ENCODE measurements at regions not wholly inside any gene's neighbourhood (a gene's known extent, or its start where the extent isn't known, plus 50 kb on each side); places are given as distances from the start of the nearest gene placed in this dataset.

DNA sequence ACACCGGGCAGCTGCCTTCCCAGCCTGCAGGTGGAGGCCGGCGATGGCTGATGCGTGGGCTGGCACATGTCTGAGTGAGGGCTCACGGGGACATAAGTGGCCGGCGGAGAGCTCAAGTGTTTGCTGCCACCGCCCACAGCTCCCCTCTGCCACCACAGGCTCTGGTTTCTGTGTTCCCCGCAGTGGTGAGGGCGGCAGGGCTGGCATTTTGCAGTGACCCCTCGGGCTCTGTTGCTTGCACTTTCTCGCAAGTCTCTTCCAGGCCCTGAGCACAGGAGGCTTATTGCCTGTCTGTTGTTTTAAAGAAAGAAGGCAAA lies 271.0 kb upstream of the RTL1 start:
- no peak for TF ChIP-seq TAF1 (IDR thresholded peaks at IDR 0.05; ENCODE audit: borderline replicate concordance, low read depth, low read length)
- no peak for TF ChIP-seq POLR2A (IDR thresholded peaks at IDR 0.05; ENCODE audit: low read depth, low read length)
- no peak for TF ChIP-seq POLR2AphosphoS5 (IDR thresholded peaks at IDR 0.05; ENCODE audit: low read depth, low read length)
- DNase-seq (ENCODE audit: insufficient read length): no peak
- no peak for FAIRE-seq

DNA sequence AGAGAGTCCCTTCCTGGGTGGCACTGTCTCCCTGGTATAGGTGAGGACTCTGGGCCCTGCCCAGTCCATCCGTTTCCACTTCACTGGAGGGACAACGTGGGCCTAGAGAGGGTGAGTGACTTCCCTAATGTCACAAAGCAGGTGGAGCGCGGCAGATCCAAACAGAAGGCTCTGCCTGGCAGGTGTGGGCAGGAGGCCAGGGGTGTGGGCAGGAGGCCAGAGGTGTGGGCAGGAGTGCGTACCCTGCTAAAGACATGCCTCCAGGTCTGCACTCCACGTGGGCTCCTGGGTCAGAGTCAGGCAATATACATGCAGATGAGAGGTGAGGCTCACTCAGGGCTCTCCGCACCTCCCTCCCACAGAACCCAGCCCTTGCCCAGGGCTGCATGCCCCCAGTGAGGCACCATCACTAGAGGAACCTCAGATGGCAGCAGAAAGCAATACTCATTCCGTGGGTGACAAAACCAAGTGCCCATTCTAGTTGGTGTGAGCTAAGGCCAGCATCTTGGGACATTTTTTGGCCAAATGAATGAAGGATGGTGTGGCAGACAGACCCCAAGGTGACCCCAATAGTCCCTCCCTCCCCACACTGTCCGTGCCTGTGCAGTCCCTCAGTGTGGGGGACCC lies 271.6 kb upstream of the RTL1 start:
- DNase-seq (ENCODE audit: insufficient read length) (no peak), FAIRE-seq (no peak)
- no peak for TF ChIP-seq POLR2A (IDR thresholded peaks at IDR 0.05; ENCODE audit: low read depth, low read length)
- no peak for TF ChIP-seq POLR2AphosphoS5 (IDR thresholded peaks at IDR 0.05; ENCODE audit: low read depth, low read length)
- TF ChIP-seq TAF1 (IDR thresholded peaks at IDR 0.05; ENCODE audit: borderline replicate concordance, low read depth, low read length): no peak

DNA sequence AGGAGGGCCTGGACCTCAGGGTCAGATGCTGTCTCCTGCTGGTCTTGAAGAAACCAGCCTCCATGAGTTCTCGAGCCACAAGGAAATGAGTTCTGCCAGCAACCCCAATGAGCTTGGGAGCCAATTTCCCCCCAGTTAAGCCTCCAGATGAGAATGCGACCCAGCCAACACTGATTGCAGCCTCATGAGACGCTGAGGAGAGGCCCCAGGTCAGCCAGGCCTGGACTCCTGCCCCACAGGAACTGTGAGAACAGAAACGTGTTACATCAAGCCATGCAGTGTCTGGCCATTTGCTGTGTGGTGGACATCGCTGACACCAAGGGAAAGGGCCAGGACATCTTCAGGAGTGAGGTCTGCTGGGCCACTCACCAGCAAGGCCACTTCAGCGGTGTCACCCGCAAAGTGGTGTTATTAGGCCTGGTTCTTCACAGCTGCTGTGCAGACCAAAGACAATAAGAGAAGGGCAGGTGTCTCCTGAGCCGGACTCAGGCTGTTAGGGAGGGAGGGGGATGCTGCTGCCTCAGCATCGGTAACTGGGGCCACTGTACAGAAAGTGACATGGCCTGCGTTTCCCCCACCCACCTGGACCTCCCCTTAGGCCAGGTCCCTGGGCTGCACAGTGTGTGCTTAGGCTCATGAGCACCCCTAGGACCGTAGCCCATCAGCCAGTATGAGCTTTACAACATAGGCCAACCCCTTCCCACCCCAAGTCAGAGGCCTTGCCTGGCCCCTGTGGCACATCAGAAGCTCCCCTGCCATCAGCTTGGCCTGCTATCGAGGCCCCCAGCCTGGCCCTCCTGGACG lies 272.4 kb upstream of the RTL1 start:
- TF ChIP-seq POLR2A (IDR thresholded peaks at IDR 0.05; ENCODE audit: low read depth, low read length) (no peak), TAF1 (IDR thresholded peaks at IDR 0.05; ENCODE audit: borderline replicate concordance, low read depth, low read length) (no peak), POLR2AphosphoS5 (IDR thresholded peaks at IDR 0.05; ENCODE audit: low read depth, low read length) (no peak)
- DNase-seq (ENCODE audit: insufficient read length) (no peak), FAIRE-seq (no peak)

GRCh38 chr14:101176535-101177205 lies 273.1 kb upstream of the RTL1 start:
- DNase-seq (ENCODE audit: insufficient read length) (no peak), FAIRE-seq (no peak)
- no peak for TF ChIP-seq TAF1 (IDR thresholded peaks at IDR 0.05; ENCODE audit: borderline replicate concordance, low read depth, low read length)
- no peak for TF ChIP-seq POLR2A (IDR thresholded peaks at IDR 0.05; ENCODE audit: low read depth, low read length)
- TF ChIP-seq POLR2AphosphoS5 (IDR thresholded peaks at IDR 0.05; ENCODE audit: low read depth, low read length): no peak

DNA sequence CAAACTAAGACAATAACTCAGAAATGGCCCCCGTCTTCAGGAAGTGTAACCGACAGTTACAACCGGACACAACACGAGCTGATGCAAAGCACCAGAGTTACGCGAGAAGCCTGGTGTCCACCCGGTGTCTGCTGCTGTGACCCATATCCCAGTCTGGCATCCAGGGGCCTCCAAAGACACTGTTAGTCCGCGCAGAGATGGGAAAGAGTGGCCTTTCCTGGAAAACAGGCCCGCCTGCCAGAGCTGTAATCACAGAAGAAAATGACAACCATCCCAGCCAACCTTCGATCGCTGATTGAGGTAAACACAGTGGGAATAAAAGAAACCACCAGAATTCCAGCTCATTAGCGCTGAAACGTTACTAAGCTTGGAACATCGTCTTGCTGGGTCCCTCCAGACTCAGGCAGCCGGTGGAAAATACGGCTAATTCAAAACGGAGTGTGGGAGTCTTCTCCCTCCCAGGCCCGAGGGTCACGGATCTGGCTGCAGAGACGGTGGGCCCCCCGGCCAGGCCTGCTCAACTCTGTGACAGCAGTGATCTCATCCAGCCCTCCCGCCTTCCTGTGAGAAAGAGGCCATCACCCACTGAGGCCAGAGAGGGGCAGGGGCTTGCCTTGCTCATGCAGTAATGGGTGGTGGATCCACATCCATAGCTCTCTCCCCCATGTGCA lies 273.9 kb upstream of the RTL1 start:
- FAIRE-seq (no peak), DNase-seq (ENCODE audit: insufficient read length) (no peak)
- TF ChIP-seq POLR2AphosphoS5 (IDR thresholded peaks at IDR 0.05; ENCODE audit: low read depth, low read length) (no peak), TAF1 (IDR thresholded peaks at IDR 0.05; ENCODE audit: borderline replicate concordance, low read depth, low read length) (no peak), POLR2A (IDR thresholded peaks at IDR 0.05; ENCODE audit: low read depth, low read length) (no peak)

DNA sequence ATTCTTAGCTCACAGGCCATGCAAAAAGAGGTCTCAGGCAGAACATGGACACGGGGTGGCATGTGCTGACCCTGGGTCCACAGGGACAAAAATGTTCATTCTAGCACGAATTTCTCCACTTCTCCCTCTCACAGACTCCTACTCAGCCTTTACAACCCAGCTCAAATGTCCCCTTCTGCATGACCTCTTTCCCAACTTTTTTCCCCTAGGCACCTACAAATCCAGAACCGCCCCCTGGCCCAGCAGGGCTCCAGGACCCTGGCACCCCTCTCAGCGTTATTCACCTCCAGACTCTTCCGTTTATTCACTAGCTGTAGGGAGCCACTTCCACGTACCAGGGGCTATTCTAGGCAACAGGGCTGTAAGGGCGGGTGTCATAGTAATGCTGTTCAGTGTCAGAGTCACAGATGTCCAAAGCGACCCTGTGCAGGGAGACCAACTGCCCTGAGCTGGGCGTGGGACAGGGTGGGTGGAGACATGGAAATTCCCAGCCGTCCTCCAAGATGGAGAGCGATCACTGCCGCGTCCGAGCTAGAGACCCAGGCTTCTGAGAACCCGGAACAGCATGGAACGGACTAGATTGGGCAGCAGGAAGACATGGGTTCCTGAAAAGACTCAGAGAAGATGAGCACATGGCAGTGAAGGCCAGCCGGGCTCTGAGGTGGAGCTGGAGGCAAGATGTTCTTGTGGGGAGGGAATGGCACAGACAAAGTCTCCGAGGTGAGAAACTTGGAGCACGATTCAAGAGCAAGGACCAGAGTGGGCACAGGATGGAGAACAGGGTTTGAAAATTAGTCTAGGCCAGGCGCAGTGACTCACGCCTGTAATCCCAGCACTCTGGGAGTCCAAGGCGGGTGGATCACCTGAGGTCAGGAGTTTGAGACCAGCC lies 274.9 kb upstream of the RTL1 start:
- DNase-seq (ENCODE audit: insufficient read length) (no peak), FAIRE-seq (no peak)
- TF ChIP-seq TAF1 (IDR thresholded peaks at IDR 0.05; ENCODE audit: borderline replicate concordance, low read depth, low read length) (no peak), POLR2A (IDR thresholded peaks at IDR 0.05; ENCODE audit: low read depth, low read length) (no peak), POLR2AphosphoS5 (IDR thresholded peaks at IDR 0.05; ENCODE audit: low read depth, low read length) (no peak)

GRCh38 chr14:101179691-101180211 lies 276.2 kb upstream of the RTL1 start:
- TF ChIP-seq POLR2AphosphoS5 (IDR thresholded peaks at IDR 0.05; ENCODE audit: low read depth, low read length): no peak
- TF ChIP-seq POLR2A (IDR thresholded peaks at IDR 0.05; ENCODE audit: low read depth, low read length): no peak
- TF ChIP-seq TAF1 (IDR thresholded peaks at IDR 0.05; ENCODE audit: borderline replicate concordance, low read depth, low read length): no peak
- FAIRE-seq (no peak), DNase-seq (ENCODE audit: insufficient read length) (no peak)

DNA sequence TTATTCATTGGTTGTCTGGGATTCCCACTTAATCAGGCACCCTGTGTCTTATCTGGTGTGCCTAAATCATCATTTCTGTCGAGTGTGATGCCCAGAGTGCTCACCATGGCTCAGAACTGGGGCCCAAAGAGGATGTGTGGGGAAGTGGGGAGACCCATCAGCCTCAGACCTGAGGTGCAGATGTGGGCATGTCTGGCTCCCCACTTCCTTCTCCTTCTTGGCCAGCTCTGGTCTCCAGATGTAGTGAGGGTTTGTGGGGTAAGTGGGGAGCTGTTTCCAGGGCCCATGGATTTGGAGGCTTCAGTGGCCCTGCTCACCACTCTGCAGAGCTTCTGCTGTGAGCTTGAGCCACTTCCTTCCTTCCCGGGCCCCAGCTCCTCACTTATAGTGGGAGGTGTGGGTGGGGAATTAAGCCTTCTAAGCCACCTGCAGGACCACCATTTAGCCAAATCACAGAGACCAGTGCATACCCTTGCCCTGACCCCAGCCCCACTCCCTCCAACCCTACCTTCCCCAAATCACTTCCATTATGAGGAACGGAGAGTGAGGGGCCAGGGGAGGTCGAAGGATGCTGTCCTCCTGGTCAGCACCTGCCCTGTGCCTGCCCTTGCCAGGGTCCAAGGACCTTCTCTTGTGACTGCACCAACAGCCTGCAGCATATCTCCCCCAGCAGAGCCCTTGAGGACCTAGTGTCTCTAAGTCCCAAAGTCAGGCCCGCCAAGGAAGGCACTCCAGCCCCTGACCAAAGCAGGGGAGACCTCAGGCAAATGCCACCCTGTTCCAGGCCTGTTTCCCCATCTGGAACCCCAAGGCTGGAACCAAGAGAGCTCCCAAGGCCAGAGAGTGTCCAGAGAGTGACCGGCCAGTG lies 278.2 kb upstream of the RTL1 start:
- no peak for TF ChIP-seq TAF1 (IDR thresholded peaks at IDR 0.05; ENCODE audit: borderline replicate concordance, low read depth, low read length)
- no peak for TF ChIP-seq POLR2A (IDR thresholded peaks at IDR 0.05; ENCODE audit: low read depth, low read length)
- TF ChIP-seq POLR2AphosphoS5 (IDR thresholded peaks at IDR 0.05; ENCODE audit: low read depth, low read length): no peak
- DNase-seq (ENCODE audit: insufficient read length) (no peak), FAIRE-seq (no peak)

DNA sequence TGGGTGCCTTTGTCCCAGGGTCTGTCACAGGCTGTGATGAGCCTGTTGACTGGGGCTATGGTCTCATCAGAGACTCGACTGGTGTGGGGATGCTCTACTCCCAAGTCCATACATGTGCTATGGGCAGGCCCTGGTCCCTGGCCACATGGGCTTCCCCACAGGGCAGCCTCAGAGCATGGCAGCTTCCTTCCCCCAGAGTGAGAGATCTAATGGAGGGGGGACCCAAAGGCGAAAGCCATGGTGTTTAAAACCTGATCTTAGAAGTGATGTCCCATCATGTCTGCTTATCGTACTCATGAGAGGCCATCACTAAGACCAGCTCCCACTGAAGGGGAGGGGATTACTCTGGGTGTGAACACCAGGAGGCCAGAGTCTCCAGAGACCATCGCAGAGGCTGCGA lies 279.0 kb upstream of the RTL1 start:
- TF ChIP-seq POLR2A (IDR thresholded peaks at IDR 0.05; ENCODE audit: low read depth, low read length) (no peak), POLR2AphosphoS5 (IDR thresholded peaks at IDR 0.05; ENCODE audit: low read depth, low read length) (no peak), TAF1 (IDR thresholded peaks at IDR 0.05; ENCODE audit: borderline replicate concordance, low read depth, low read length) (no peak)
- DNase-seq (ENCODE audit: insufficient read length): no peak
- FAIRE-seq: no peak

Data from GM12892 (cell line).